GM12878 (cell line): ENCODE measurements at regions not wholly inside any gene's neighbourhood (a gene's known extent, or its start where the extent isn't known, plus 50 kb on each side); places are given as distances from the start of the nearest gene placed in this dataset.

Experiments
- ATAC-seq: fragments of 200-7000 bp; cut with Tn5 transposase; 3 replicates; pipeline ENCODE4 v1.9.1; 2020; ENCODE audit warnings: mild to moderate bottlenecking, moderate library complexity
- BruUV-seq: library from RNA; stranded (reverse); fragments of 400-500 nt; replicated peaks from 2 replicates; lab custom pipeline; 2021; lab: Mats Ljungman, UMichigan
- CTCF ChIA-PET: fragments of 300-600 bp; sonication (Branson Sonifier 250); formaldehyde crosslinking; extraction: SDS; loops from one replicate; lab custom pipeline; 2021; ENCODE audit warnings: inconsistent platforms; lab: Yijun Ruan, JAX
- POLR2A ChIA-PET: fragments of 350-600 bp; formaldehyde crosslinking; extraction: SDS; loops from one replicate; lab custom pipeline; 2021; ENCODE audit warnings: inconsistent platforms; lab: Charles Lee
- RAD21 ChIA-PET: fragments of 300-600 bp; sonication (Branson Sonifier 250); formaldehyde crosslinking; loops from one replicate; lab custom pipeline; 2023; ENCODE audit warnings: antibody characterized with exemption; ENCODE audit not compliant: unreplicated experiment; lab: Charles Lee
- SMC1A ChIA-PET: fragments of 300-600 bp; sonication (Branson Sonifier 250); formaldehyde crosslinking; loops from one replicate; lab custom pipeline; 2023; ENCODE audit not compliant: unreplicated experiment, uncharacterized antibody; lab: Charles Lee
- DNase-seq: peaks from one replicate; pipeline ENCODE4 v3.0.0-alpha.2; 2011; ENCODE audit warnings: low read depth, low spot score
- FAIRE-seq: peaks from 3 replicates; lab custom pipeline; 2011; peaks lifted over from hg19 to GRCh38; lab: Jason Lieb, UNC
- H2AFZ ChIP-seq: 2 replicates; pipeline ENCODE4 v1.6.0; 2011; ENCODE audit warnings: low read depth, low read length, control low read depth; ENCODE audit not compliant: control insufficient read depth
- H3K27ac ChIP-seq: 2 replicates; pipeline ENCODE4 v1.5.1; 2011; ENCODE audit warnings: control low read depth; ENCODE audit not compliant: control insufficient read depth, insufficient read depth
- H3K27me3 ChIP-seq, 2 experiments: replicated peaks in 1 of 2; 2 replicates each; pipeline versions ENCODE4 v1.6.0 to v1.6.1; 2011; ENCODE audit warnings: low read length in 1 of 2; ENCODE audit not compliant: control insufficient read depth in 2 of 2, insufficient read depth in 2 of 2
- H3K36me3 ChIP-seq, 2 experiments: 2 replicates each; pipeline ENCODE4 v1.5.1; 2011; ENCODE audit warnings: low read length in 1 of 2; ENCODE audit not compliant: control insufficient read depth in 2 of 2, insufficient read depth in 2 of 2
- H3K4me1 ChIP-seq: 2 replicates; pipeline ENCODE4 v1.6.1; 2011; ENCODE audit warnings: mild to moderate bottlenecking, low read length, moderate library complexity, mixed read lengths; ENCODE audit not compliant: control insufficient read depth, insufficient read depth
- H3K4me2 ChIP-seq: 2 replicates; pipeline ENCODE4 v1.6.0; 2011; ENCODE audit warnings: control low read depth; ENCODE audit not compliant: control insufficient read depth, insufficient read depth
- H3K4me3 ChIP-seq: fragments of 200-600 bp; sonication (generic); 2 replicates; pipeline ENCODE4 v1.5.1; 2016
- H3K79me2 ChIP-seq: 2 replicates; pipeline ENCODE4 v1.6.0; 2011; ENCODE audit warnings: low read length; ENCODE audit not compliant: control insufficient read depth, insufficient read depth
- H3K9ac ChIP-seq: 2 replicates; pipeline ENCODE4 v1.8.0; 2011; ENCODE audit warnings: low read length, control low read depth, mixed read lengths; ENCODE audit not compliant: control insufficient read depth, insufficient read depth
- H3K9me3 ChIP-seq: replicated peaks from 3 replicates; pipeline ENCODE4 v1.5.1; 2011; ENCODE audit warnings: mild to moderate bottlenecking, low read length; ENCODE audit not compliant: control insufficient read depth, insufficient read depth
- H4K20me1 ChIP-seq: 2 replicates; pipeline ENCODE4 v1.6.0; 2011; ENCODE audit not compliant: control insufficient read depth, insufficient read depth
- BHLHE40 ChIP-seq, 2 experiments: fragments of 450-650 bp in 1 of 2; IDR thresholded peaks; 2 replicates each; pipeline ENCODE4 v1.6.1; 2011 to 2017; ENCODE audit warnings: low read depth in 2 of 2, borderline replicate concordance in 1 of 2, improper control_type of control experiment in 1 of 2, low read length in 1 of 2, mild to moderate bottlenecking in 1 of 2
- DPF2 ChIP-seq: fragments of 450-650 bp; IDR thresholded peaks from 2 replicates; pipeline ENCODE4 v1.6.1; 2017; ENCODE audit warnings: mild to moderate bottlenecking
- EZH2 ChIP-seq: IDR thresholded peaks from 2 replicates; pipeline ENCODE4 v1.6.1; 2012; ENCODE audit warnings: low read depth, mild to moderate bottlenecking, control low read depth, inconsistent platforms, low read length, borderline replicate concordance; ENCODE audit not compliant: control insufficient read depth
- IKZF1 ChIP-seq: fragments of 450-650 bp; conservative IDR thresholded peaks from 2 replicates; pipeline ENCODE4 v1.6.1; 2017; ENCODE audit warnings: antibody characterized with exemption, mild to moderate bottlenecking
- JUNB ChIP-seq: IDR thresholded peaks from 2 replicates; pipeline ENCODE4 v1.6.1; 2016; ENCODE audit warnings: antibody characterized with exemption, mild to moderate bottlenecking
- JUND ChIP-seq: IDR thresholded peaks from 2 replicates; pipeline ENCODE4 v1.6.1; 2012; ENCODE audit warnings: low read depth, mild to moderate bottlenecking, low read length, improper control_type of control experiment, moderate library complexity
- RAD21 ChIP-seq: IDR thresholded peaks from 2 replicates; pipeline ENCODE4 v1.6.1; 2011; ENCODE audit warnings: mild to moderate bottlenecking, low read depth, low read length, moderate library complexity; ENCODE audit not compliant: insufficient read depth
- RB1 ChIP-seq: fragments of 450-650 bp; formaldehyde crosslinking; IDR thresholded peaks from 2 replicates; pipeline ENCODE4 v1.6.1; 2017; ENCODE audit warnings: mild to moderate bottlenecking, borderline replicate concordance
- SP1 ChIP-seq: IDR thresholded peaks from one replicate; pipeline ENCODE4 v1.6.1; 2011; ENCODE audit warnings: low read depth, low read length
- SRF ChIP-seq, 2 experiments: IDR thresholded peaks; 2 replicates each; pipeline ENCODE4 v1.6.1; 2011; ENCODE audit warnings: low read depth in 2 of 2, low read length in 2 of 2, mild to moderate bottlenecking in 1 of 2, moderate library complexity in 1 of 2
- TARDBP ChIP-seq: IDR thresholded peaks from 2 replicates; pipeline ENCODE4 v1.6.1; 2016; ENCODE audit warnings: borderline replicate concordance
- TCF3 ChIP-seq: IDR thresholded peaks from 2 replicates; pipeline ENCODE4 v1.6.1; 2012; ENCODE audit warnings: low read depth, mild to moderate bottlenecking, low read length, borderline replicate concordance; ENCODE audit not compliant: insufficient read depth
- ZSCAN29 ChIP-seq: fragments of 450-650 bp; IDR thresholded peaks from 2 replicates; pipeline ENCODE4 v1.6.1; 2017; ENCODE audit warnings: mild to moderate bottlenecking, moderate library complexity
- WGBS: methylation state at CpG from one replicate; pipeline ENCODE4 v1.1.6; 2016; ENCODE audit warnings: low lambda C conversion rate; ENCODE audit not compliant: insufficient replicate concordance, insufficient coverage; ENCODE audit errors: missing lambda C conversion rate; 5-methylcytosine and 5-hydroxymethylcytosine counted together
- in situ Hi-C: fragments of 300-500 bp; cut with MboI; formaldehyde crosslinking; loops from 9 replicates; pipeline ENCODE4 v1.14.3; 2018; ENCODE audit warnings: mixed read lengths
- intact Hi-C: fragments of 100-400 bp; cut with micrococcal nuclease; formaldehyde crosslinking; loops from one replicate; pipeline ENCODE4 v1.14.2; 2022; ENCODE audit not compliant: unreplicated experiment
- TF ChIP-seq, protein P1 (sequence below): fragments of 450-650 bp; IDR thresholded peaks from 2 replicates; pipeline ENCODE4 v1.6.1; 2018; ENCODE audit warnings: mild to moderate bottlenecking, low read depth, moderate library complexity; ENCODE audit not compliant: partially characterized antibody
- TF ChIP-seq, protein P2 (sequence below): fragments of 450-650 bp; conservative IDR thresholded peaks from 2 replicates; pipeline ENCODE4 v1.6.1; 2017; ENCODE audit warnings: mild to moderate bottlenecking, moderate library complexity
- TF ChIP-seq, protein P3 (sequence below): IDR thresholded peaks from 2 replicates; pipeline ENCODE4 v1.6.1; 2012; ENCODE audit warnings: improper control_type of control experiment, low read depth, low read length; ENCODE audit not compliant: insufficient replicate concordance

DNA sequence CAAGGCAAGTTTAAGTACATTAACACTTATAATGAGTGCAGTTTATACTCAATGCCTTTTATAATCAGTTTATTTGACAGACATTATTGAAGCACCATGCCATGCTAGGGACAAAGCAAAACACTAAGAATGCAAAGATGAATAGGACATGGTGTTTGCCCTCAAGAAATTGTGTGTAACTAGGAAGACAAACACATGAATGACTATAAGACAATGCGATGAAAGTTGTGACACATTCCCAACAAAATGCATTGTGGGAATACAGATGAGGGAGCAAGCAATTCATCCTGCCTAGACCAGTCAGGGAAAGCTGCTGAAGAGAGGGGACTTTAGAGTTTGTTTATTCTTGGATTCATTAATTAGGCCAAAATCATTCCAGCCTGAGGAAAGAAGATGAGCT is 133.8 kb upstream of the TRPC6 start:
- SMC1A ChIA-PET: no interaction called here
- no peak for TF ChIP-seq DPF2
- TF ChIP-seq JUNB: no peak
- no peak for TF ChIP-seq JUND
- TF ChIP-seq IKZF1: no peak
- no peak for TF ChIP-seq SP1
- TF ChIP-seq ZSCAN29: no peak
- TF ChIP-seq, protein P1, sequence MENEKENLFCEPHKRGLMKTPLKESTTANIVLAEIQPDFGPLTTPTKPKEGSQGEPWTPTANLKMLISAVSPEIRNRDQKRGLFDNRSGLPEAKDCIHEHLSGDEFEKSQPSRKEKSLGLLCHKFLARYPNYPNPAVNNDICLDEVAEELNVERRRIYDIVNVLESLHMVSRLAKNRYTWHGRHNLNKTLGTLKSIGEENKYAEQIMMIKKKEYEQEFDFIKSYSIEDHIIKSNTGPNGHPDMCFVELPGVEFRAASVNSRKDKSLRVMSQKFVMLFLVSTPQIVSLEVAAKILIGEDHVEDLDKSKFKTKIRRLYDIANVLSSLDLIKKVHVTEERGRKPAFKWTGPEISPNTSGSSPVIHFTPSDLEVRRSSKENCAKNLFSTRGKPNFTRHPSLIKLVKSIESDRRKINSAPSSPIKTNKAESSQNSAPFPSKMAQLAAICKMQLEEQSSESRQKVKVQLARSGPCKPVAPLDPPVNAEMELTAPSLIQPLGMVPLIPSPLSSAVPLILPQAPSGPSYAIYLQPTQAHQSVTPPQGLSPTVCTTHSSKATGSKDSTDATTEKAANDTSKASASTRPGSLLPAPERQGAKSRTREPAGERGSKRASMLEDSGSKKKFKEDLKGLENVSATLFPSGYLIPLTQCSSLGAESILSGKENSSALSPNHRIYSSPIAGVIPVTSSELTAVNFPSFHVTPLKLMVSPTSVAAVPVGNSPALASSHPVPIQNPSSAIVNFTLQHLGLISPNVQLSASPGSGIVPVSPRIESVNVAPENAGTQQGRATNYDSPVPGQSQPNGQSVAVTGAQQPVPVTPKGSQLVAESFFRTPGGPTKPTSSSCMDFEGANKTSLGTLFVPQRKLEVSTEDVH: no peak
- TF ChIP-seq, protein P2, sequence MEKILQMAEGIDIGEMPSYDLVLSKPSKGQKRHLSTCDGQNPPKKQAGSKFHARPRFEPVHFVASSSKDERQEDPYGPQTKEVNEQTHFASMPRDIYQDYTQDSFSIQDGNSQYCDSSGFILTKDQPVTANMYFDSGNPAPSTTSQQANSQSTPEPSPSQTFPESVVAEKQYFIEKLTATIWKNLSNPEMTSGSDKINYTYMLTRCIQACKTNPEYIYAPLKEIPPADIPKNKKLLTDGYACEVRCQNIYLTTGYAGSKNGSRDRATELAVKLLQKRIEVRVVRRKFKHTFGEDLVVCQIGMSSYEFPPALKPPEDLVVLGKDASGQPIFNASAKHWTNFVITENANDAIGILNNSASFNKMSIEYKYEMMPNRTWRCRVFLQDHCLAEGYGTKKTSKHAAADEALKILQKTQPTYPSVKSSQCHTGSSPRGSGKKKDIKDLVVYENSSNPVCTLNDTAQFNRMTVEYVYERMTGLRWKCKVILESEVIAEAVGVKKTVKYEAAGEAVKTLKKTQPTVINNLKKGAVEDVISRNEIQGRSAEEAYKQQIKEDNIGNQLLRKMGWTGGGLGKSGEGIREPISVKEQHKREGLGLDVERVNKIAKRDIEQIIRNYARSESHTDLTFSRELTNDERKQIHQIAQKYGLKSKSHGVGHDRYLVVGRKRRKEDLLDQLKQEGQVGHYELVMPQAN: no peak
- TF ChIP-seq RAD21: no peak
- TF ChIP-seq BHLHE40 (IDR thresholded peaks at IDR 0.05; ENCODE audit: borderline replicate concordance in 1 of 2, low read depth in 2 of 2, low read length in 1 of 2): no peak
- TF ChIP-seq, protein P3, sequence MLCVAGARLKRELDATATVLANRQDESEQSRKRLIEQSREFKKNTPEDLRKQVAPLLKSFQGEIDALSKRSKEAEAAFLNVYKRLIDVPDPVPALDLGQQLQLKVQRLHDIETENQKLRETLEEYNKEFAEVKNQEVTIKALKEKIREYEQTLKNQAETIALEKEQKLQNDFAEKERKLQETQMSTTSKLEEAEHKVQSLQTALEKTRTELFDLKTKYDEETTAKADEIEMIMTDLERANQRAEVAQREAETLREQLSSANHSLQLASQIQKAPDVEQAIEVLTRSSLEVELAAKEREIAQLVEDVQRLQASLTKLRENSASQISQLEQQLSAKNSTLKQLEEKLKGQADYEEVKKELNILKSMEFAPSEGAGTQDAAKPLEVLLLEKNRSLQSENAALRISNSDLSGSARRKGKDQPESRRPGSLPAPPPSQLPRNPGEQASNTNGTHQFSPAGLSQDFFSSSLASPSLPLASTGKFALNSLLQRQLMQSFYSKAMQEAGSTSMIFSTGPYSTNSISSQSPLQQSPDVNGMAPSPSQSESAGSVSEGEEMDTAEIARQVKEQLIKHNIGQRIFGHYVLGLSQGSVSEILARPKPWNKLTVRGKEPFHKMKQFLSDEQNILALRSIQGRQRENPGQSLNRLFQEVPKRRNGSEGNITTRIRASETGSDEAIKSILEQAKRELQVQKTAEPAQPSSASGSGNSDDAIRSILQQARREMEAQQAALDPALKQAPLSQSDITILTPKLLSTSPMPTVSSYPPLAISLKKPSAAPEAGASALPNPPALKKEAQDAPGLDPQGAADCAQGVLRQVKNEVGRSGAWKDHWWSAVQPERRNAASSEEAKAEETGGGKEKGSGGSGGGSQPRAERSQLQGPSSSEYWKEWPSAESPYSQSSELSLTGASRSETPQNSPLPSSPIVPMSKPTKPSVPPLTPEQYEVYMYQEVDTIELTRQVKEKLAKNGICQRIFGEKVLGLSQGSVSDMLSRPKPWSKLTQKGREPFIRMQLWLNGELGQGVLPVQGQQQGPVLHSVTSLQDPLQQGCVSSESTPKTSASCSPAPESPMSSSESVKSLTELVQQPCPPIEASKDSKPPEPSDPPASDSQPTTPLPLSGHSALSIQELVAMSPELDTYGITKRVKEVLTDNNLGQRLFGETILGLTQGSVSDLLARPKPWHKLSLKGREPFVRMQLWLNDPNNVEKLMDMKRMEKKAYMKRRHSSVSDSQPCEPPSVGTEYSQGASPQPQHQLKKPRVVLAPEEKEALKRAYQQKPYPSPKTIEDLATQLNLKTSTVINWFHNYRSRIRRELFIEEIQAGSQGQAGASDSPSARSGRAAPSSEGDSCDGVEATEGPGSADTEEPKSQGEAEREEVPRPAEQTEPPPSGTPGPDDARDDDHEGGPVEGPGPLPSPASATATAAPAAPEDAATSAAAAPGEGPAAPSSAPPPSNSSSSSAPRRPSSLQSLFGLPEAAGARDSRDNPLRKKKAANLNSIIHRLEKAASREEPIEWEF: no peak
- TF ChIP-seq SRF (IDR thresholded peaks at IDR 0.05; ENCODE audit: low read depth in 2 of 2, low read length in 2 of 2): no peak
- TF ChIP-seq TCF3: no peak
- no peak for TF ChIP-seq TARDBP
- no peak for TF ChIP-seq EZH2
- TF ChIP-seq RB1: no peak

More for the DNA sequence above, 133.8 kb upstream of the TRPC6 start:
- no peaks in the 10 kb centered on the region for H3K36me3 ChIP-seq
- in situ Hi-C loops: no loop called here
- intact Hi-C loops: no loop called here
- H3K4me2 ChIP-seq: no peak overlapping the region
- no peaks in the 10 kb centered on the region for H3K9me3 ChIP-seq
- H3K4me1 ChIP-seq: no peaks in the 10 kb centered on the region
- H3K4me3 ChIP-seq: no peak overlapping the region
- no peak overlapping the region for H2AFZ ChIP-seq
- FAIRE-seq (no peak), ATAC-seq (no peak), DNase-seq (no peak)
- no peak overlapping the region for H3K27ac ChIP-seq
- POLR2A ChIA-PET: no interaction called here
- RAD21 ChIA-PET: no interaction called here
- 85% methylated on average over 1 of the region's 1 CpG for WGBS
- CTCF ChIA-PET: no interaction called here
- H4K20me1 ChIP-seq: no peaks in the 10 kb centered on the region
- no TSS peak for BruUV-seq
- H3K9ac ChIP-seq: no peak overlapping the region
- H3K79me2 ChIP-seq: no peaks in the 10 kb centered on the region
- no peaks in the 10 kb centered on the region for H3K27me3 ChIP-seq
